ENCODE measurements at regions not wholly inside any gene's neighbourhood (a gene's known extent, or its start where the extent isn't known, plus 50 kb on each side); places are given as distances from the start of the nearest gene placed in this dataset.

DNA sequence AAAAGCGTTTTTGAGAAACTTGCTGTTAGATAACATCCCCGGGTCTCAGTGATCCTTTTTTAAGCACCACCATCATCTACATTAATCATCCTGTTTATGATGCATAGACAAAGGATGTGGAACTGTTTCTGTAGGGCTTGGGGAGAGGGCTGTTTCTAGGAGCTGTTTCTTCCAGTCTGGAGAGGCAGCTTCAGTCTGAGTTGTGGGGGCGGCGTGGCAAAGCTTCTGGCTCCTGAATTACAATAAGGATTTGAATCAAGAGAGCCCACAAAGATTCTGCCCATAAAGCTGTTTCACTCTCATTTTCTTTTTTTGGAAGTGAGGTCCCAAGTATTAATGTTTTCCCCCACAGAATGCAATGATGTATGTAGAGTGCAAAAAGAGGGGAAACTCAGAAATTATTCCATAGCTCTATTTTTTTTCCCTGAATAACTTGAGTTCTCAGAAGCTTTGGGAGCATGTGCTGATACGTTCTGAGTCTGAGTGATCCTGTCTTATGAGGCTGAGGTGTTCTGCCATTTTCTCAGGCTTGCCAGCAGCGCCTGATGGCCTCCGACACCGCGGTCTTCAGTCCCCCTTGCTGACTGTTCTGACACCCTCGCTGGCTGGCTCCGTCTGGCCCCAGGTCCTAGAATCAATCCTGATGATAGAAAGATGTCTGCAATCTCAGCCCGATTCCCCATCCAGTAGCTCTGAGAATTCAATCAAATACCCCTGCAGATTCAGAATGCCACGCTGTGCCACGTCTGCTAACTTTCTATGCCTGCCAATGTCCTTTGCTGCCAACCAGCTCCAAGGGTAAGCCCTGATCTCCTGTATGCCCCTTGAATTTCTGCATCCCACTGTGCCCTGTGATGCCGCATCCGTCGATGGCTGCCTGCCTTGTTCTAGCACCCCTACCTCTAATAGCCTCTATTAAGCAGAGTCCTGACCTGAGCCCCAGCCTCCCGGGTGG lies 92.4 kb upstream of the AKT3 start:
- peaks cover 0 to 6% (median 0%) of the 10 kb centered on the region in 3 donors for H3K4me1 ChIP-seq
- intact Hi-C loops (cut with DNase I): no loop called here
- no peaks in the 10 kb centered on the region for H3K36me3 ChIP-seq
- no peaks in the 10 kb centered on the region for H3K9me3 ChIP-seq
- TF ChIP-seq, protein P1, sequence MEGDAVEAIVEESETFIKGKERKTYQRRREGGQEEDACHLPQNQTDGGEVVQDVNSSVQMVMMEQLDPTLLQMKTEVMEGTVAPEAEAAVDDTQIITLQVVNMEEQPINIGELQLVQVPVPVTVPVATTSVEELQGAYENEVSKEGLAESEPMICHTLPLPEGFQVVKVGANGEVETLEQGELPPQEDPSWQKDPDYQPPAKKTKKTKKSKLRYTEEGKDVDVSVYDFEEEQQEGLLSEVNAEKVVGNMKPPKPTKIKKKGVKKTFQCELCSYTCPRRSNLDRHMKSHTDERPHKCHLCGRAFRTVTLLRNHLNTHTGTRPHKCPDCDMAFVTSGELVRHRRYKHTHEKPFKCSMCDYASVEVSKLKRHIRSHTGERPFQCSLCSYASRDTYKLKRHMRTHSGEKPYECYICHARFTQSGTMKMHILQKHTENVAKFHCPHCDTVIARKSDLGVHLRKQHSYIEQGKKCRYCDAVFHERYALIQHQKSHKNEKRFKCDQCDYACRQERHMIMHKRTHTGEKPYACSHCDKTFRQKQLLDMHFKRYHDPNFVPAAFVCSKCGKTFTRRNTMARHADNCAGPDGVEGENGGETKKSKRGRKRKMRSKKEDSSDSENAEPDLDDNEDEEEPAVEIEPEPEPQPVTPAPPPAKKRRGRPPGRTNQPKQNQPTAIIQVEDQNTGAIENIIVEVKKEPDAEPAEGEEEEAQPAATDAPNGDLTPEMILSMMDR (IDR thresholded peaks at IDR 0.05): no peak
- no peak for TF ChIP-seq POLR2A (IDR thresholded peaks at IDR 0.05)
- H3K27ac ChIP-seq: no peak overlapping the region
- peaks cover 0 to 15% (median 0%) of the 10 kb centered on the region in 4 donors for H3K27me3 ChIP-seq
- 84 to 86% methylated on average over 18 of the region's 18 CpGs for WGBS, 2 donors
- no peak overlapping the region for H3K4me3 ChIP-seq
- DNase-seq: no peak

DNA sequence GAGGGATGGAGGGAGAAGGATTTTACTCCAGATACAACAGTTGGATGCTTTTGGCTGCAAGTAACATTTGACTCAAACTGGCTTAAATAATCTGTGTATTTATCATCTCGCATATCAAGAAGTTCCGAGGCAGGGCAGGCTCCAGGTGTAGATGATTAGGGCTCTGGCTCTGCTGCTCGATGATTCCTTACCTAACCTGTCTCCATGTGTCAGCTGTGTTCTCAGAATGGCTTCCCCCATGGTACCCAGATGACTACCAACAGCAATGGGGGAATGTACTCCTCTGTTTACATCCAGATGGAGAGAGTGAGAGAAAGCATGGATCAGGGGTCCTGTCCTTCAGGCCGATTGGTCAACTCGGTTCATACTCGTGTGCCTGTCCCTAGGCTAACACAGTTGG lies 90.4 kb upstream of the AKT3 start:
- no peak for TF ChIP-seq POLR2A (IDR thresholded peaks at IDR 0.05)
- TF ChIP-seq, protein P1 (IDR thresholded peaks at IDR 0.05): no peak
- Histone ChIP-seq H3K4me3 (no peak overlapping the region), H3K4me1 (peaks cover 0 to 6% (median 0%) of the 10 kb centered on the region in 3 donors), H3K27me3 (peaks cover 0 to 15% (median 0%) of the 10 kb centered on the region in 4 donors), H3K36me3 (no peaks in the 10 kb centered on the region), H3K27ac (no peak overlapping the region), H3K9me3 (no peaks in the 10 kb centered on the region)
- WGBS, 2 donors: 72 to 83% methylated on average over 3 to 6 of the region's 6 CpGs
- intact Hi-C loops (cut with DNase I): no loop called here
- no peak for DNase-seq

DNA sequence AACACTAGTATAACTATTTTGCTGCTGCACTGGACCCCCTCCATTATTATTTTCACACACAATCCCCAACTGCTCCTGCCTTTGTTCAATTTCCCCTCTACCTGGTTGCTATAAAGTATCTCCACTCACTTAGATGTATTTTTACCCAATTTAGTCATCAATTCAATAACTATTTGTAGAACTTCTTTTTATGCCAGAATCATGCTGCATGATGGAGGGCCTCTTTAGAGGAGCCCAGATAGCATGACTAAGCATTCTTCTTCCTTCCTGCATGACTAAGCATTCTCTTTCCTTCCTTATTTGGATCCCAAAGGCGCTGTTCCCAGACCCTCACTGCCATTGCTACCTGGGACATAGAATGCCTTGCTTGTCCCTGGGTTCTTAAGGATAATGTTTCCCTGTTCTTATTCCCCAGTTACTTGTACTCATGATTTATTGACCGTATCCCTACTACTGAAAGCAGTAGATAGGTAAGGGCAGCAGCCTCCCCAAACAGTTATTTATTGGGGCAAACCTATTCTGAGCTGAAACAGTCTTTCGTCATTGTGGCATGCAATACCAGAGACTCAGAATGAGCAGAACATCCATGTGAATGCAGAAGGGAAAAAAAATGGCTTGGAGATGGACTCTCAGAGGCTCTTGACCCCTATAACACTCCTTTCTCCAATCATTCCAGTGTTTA lies 89.3 kb upstream of the AKT3 start:
- Histone ChIP-seq H3K4me1 (peaks cover 0 to 2% (median 0%) of the 10 kb centered on the region in 3 donors), H3K27me3 (peaks cover 0 to 15% (median 0%) of the 10 kb centered on the region in 4 donors), H3K9me3 (no peaks in the 10 kb centered on the region), H3K27ac (no peak overlapping the region), H3K36me3 (no peaks in the 10 kb centered on the region), H3K4me3 (no peak overlapping the region)
- WGBS, 2 donors: 69 to 70% methylated on average over 3 of the region's 3 CpGs
- intact Hi-C loops (cut with DNase I): no loop called here
- no peak for TF ChIP-seq POLR2A (IDR thresholded peaks at IDR 0.05)
- TF ChIP-seq, protein P1 (IDR thresholded peaks at IDR 0.05): no peak
- DNase-seq: no peak

DNA sequence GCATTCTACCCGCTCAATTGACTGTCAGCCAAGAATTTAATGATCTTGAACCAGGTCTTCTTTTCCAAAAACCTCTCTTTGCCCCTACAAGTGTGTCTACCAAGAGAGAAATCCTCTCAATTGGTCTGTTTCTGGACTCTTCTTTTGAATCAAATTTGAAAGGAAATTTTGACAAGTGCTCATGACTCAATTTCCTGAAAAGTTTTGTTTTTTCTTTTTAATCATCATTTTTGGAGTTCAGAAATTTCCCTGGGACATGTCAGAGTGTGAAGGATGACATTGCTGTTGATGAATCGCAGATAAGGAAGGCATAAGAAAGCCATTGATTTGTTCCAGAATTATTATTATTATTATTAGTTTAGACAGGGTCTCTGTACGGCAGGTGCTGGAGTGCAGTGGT lies 88.2 kb upstream of the AKT3 start:
- Histone ChIP-seq H3K27ac (no peak overlapping the region), H3K4me3 (no peak overlapping the region), H3K9me3 (no peaks in the 10 kb centered on the region), H3K36me3 (no peaks in the 10 kb centered on the region), H3K4me1 (no peaks in the 10 kb centered on the region), H3K27me3 (peaks cover 0 to 15% (median 0%) of the 10 kb centered on the region in 4 donors)
- 65 to 83% methylated on average over 3 of the region's 3 CpGs for WGBS, 2 donors
- no peak for DNase-seq
- intact Hi-C loops (cut with DNase I): no loop called here
- TF ChIP-seq POLR2A (IDR thresholded peaks at IDR 0.05): no peak
- TF ChIP-seq, protein P1 (IDR thresholded peaks at IDR 0.05): no peak

DNA sequence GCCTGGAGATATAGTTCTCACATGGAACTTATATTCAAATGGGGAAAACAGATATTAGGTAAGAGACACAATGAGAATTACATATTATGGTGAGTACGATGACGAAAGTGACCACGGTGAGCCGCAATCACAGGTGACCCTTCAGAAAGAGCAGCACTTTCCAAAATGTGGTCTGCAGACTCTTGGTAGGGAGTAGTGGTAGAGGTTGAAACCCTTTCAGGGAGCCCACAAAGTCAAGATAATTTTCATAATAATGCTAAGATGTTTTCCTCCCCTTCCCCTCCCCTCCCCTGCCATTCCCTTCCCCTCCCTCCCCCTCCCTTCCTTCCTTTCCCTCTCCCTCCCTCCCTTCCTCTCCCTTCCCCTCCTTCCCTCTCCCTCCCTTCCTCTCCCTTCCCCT lies 83.5 kb upstream of the AKT3 start:
- Histone ChIP-seq H3K36me3 (no peaks in the 10 kb centered on the region), H3K27ac (no peak overlapping the region), H3K4me3 (no peak overlapping the region), H3K4me1 (peaks cover 0 to 6% (median 4%) of the 10 kb centered on the region in 3 donors), H3K9me3 (no peaks in the 10 kb centered on the region), H3K27me3 (peaks cover 0 to 25% (median 0%) of the 10 kb centered on the region in 4 donors)
- 85 to 88% methylated on average over 4 of the region's 4 CpGs for WGBS, 2 donors
- DNase-seq: no peak
- intact Hi-C loops (cut with DNase I): no loop called here
- TF ChIP-seq POLR2A (IDR thresholded peaks at IDR 0.05): no peak
- TF ChIP-seq, protein P1 (IDR thresholded peaks at IDR 0.05): no peak

All from esophagus squamous epithelium (tissue), 5 donors.